Fibroblast of the conjunctiva (primary cell): ENCODE measurements at regions not wholly inside any gene's neighbourhood (a gene's known extent, or its start where the extent isn't known, plus 50 kb on each side); places are given as distances from the start of the nearest gene placed in this dataset.
"Not testable (repeated sequence)": the region's sequence is repeated elsewhere in the genome, so short reads cannot be mapped to it uniquely, and the experiment has no call there.

Source experiments
- DNase-seq: peaks from one replicate; pipeline ENCODE4 v3.0.0-alpha.2; 2010; ENCODE audit warnings: low read depth

DNA sequence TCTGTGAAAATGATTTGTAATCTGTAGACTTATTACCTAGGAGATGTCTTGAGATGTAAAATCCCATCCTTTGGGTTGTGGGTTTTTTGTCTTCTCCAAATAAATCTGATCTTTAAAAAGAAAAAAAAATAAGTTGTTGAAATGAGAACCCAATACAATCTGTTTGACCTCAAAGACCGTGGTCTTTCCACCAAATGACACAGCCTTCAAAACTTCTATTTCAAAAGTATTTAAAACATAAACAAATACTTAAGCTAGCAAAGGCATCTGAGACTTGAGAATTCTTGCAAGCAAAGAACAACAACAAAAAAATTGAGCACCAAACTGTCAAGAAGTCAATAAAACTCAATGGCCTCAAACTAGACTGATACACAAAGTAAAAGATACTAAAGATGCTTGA lies 67.9 kb upstream of the HECW1 start:
- DNase-seq: no peak

- DNase-seq: no peak
Measured at GRCh38 chr7:43054052-43054722, 58.3 kb upstream of the HECW1 start.

DNA sequence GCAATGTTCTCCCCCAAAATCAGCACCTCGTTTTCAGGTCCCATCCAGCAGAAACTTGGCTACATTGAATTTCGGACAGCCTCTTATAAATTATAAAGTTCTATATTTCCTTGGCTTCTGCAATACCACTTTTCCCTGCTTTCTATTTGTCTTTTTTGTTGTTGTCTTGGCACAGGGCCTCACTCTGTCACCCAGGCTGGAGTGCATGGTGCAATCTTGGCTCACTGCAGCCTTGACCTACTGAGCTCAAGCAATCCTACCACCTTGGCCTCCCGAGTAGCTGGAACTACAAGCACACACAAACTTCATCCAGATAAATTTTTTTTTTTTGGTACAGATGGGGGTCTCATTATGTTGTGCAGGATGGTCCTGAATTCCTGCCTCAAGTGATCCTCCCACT lies 55.3 kb upstream of the HECW1 start:
- no peak for DNase-seq

- DNase-seq: no peak
Measured at GRCh38 chr7:43058271-43059066, 54.0 kb upstream of the HECW1 start.

- not testable (repeated sequence) for DNase-seq
Measured at GRCh38 chr7:43059067-43059600, 53.3 kb upstream of the HECW1 start.
